ENCODE measurements at regions not wholly inside any gene's neighbourhood (a gene's known extent, or its start where the extent isn't known, plus 50 kb on each side); places are given as distances from the start of the nearest gene placed in this dataset.

- peaks cover 17% of the 10 kb centered on the region for H3K4me1 ChIP-seq
- H3K36me3 ChIP-seq (ENCODE audit: low read depth, missing control alignments): no peaks in the 10 kb centered on the region
- 54 to 75% methylated on average over 6 of the region's 6 CpGs for WGBS, 2 donors
- H3K4me3 ChIP-seq: no peak overlapping the region
- no peaks in the 10 kb centered on the region for H3K27me3 ChIP-seq
- DNase-seq: no peak
- no peaks in the 10 kb centered on the region for H3K9me3 ChIP-seq
- TF ChIP-seq CTCF (IDR thresholded peaks at IDR 0.05): peak in 2 of 3 experiments; percentile 11 to 17
- no peak for TF ChIP-seq POLR2A (IDR thresholded peaks at IDR 0.05)
- intact Hi-C loops (cut with DNase I; ENCODE audit: low total_unique reads): no loop called here
- peak overlapping the region in 1 of 2 donors; percentile 41 for H3K27ac ChIP-seq
These were observed 123.8 kb upstream of the MTHFD1L start for GRCh38 chr6:150741633-150742200.

GRCh38 chr6:150744522-150745260 is 120.8 kb upstream of the MTHFD1L start:
- Histone ChIP-seq H3K36me3 (ENCODE audit: low read depth, missing control alignments) (no peaks in the 10 kb centered on the region), H3K27ac (no peak overlapping the region), H3K9me3 (no peaks in the 10 kb centered on the region), H3K4me1 (peaks cover 15% of the 10 kb centered on the region), H3K27me3 (no peaks in the 10 kb centered on the region), H3K4me3 (no peak overlapping the region)
- intact Hi-C loops (cut with DNase I; ENCODE audit: low total_unique reads): no loop called here
- DNase-seq: no peak
- TF ChIP-seq POLR2A (IDR thresholded peaks at IDR 0.05) (no peak), CTCF (IDR thresholded peaks at IDR 0.05) (no peak)
- WGBS, 2 donors: 76 to 79% methylated on average over 2 of the region's 2 CpGs

- peak overlapping the region in 1 of 2 donors; percentile 31 for H3K27ac ChIP-seq
- no peak overlapping the region for H3K4me3 ChIP-seq
- no peaks in the 10 kb centered on the region for H3K27me3 ChIP-seq
- no peaks in the 10 kb centered on the region for H3K9me3 ChIP-seq
- no peak for TF ChIP-seq POLR2A (IDR thresholded peaks at IDR 0.05)
- no peak for TF ChIP-seq CTCF (IDR thresholded peaks at IDR 0.05)
- peaks cover 8% of the 10 kb centered on the region for H3K4me1 ChIP-seq
- intact Hi-C loops (cut with DNase I; ENCODE audit: low total_unique reads): no loop called here
- WGBS, 2 donors: 34 to 37% methylated on average over 7 of the region's 7 CpGs
- peak; percentile 56 for DNase-seq
- no peaks in the 10 kb centered on the region for H3K36me3 ChIP-seq (ENCODE audit: low read depth, missing control alignments)
These were observed 119.6 kb upstream of the MTHFD1L start for GRCh38 chr6:150745896-150746295.

GRCh38 chr6:150747155-150747554 is 118.3 kb upstream of the MTHFD1L start:
- no peaks in the 10 kb centered on the region for H3K9me3 ChIP-seq
- WGBS, 2 donors: 81 to 93% methylated on average over 4 of the region's 4 CpGs
- intact Hi-C loops (cut with DNase I; ENCODE audit: low total_unique reads): no loop called here
- H3K27me3 ChIP-seq: no peaks in the 10 kb centered on the region
- no peak overlapping the region for H3K4me3 ChIP-seq
- DNase-seq: no peak
- TF ChIP-seq POLR2A (IDR thresholded peaks at IDR 0.05): no peak
- no peak for TF ChIP-seq CTCF (IDR thresholded peaks at IDR 0.05)
- no peak overlapping the region for H3K27ac ChIP-seq
- H3K36me3 ChIP-seq (ENCODE audit: low read depth, missing control alignments): no peaks in the 10 kb centered on the region
- H3K4me1 ChIP-seq: peaks cover 2% of the 10 kb centered on the region

All from testis (tissue), 2 donors.